GM10248 (cell line): ENCODE measurements at regions not wholly inside any gene's neighbourhood (a gene's known extent, or its start where the extent isn't known, plus 50 kb on each side); places are given as distances from the start of the nearest gene placed in this dataset.

Source experiments
- CTCF ChIA-PET: fragments of 300-600 bp; sonication (Branson Sonifier 250); formaldehyde crosslinking; extraction: SDS; loops from one replicate; lab custom pipeline; 2021; ENCODE audit warnings: antibody characterized with exemption; lab: Yijun Ruan, JAX
- POLR2A ChIA-PET: fragments of 350-650 bp; sonication (Branson Sonifier 250); formaldehyde crosslinking; extraction: SDS; loops from one replicate; lab custom pipeline; 2020; ENCODE audit warnings: antibody characterized with exemption; lab: Yijun Ruan, JAX
- DNase-seq: peaks from one replicate; pipeline ENCODE4 v3.0.0; 2012; ENCODE audit errors: extremely low spot score
- TF ChIP-seq, protein P1 (sequence below): IDR thresholded peaks from 2 replicates; pipeline ENCODE4 v1.5.1; 2012; ENCODE audit warnings: mild to moderate bottlenecking, low read depth; ENCODE audit errors: extremely low read depth, missing control alignments, control extremely low read depth

DNA sequence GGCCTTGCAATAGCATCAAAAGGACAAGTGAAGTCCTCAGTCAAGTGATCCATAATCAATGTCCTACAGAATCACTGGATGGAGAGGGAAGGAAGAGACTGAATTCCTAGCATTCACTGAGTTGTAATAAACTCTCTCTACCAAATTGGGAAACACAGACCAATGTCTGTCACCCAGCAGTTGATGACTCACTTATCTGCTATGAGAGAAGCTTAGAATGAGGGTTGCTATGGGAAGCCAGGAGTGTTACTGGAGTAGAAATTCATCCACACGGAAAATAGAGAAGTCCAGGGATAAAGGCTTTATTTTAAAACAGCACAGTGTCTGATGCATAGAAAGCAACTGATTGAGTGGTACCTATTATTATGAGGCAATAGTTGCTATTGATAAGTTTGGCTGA, 407.4 kb downstream of the BRINP1 start:
- DNase-seq: no peak
- POLR2A ChIA-PET: no interaction called here
- TF ChIP-seq, protein P1, sequence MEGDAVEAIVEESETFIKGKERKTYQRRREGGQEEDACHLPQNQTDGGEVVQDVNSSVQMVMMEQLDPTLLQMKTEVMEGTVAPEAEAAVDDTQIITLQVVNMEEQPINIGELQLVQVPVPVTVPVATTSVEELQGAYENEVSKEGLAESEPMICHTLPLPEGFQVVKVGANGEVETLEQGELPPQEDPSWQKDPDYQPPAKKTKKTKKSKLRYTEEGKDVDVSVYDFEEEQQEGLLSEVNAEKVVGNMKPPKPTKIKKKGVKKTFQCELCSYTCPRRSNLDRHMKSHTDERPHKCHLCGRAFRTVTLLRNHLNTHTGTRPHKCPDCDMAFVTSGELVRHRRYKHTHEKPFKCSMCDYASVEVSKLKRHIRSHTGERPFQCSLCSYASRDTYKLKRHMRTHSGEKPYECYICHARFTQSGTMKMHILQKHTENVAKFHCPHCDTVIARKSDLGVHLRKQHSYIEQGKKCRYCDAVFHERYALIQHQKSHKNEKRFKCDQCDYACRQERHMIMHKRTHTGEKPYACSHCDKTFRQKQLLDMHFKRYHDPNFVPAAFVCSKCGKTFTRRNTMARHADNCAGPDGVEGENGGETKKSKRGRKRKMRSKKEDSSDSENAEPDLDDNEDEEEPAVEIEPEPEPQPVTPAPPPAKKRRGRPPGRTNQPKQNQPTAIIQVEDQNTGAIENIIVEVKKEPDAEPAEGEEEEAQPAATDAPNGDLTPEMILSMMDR: no peak
- CTCF ChIA-PET: no interaction called here

DNA sequence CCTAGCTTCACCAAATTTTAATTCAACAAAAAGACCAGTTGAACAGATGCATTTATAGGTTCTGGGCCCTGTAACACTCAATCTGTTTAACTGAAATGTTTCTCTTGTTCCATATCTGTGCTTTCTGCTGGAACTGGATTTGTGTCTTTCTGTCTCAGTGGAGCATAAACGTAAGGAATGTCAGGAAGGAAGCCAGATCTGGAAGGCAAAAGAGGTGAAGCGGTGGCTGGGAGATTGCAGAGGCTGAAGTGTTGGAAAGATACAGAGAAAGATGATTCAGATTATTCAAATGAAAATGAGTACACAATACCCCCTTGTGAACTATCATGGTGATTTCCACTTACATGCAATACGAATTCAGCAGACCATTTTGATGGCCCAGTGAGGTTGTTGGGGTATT, 406.8 kb downstream of the BRINP1 start:
- TF ChIP-seq, protein P1: no peak
- ChIA-PET CTCF (no interaction called here), POLR2A (no interaction called here)
- DNase-seq: no peak

DNA sequence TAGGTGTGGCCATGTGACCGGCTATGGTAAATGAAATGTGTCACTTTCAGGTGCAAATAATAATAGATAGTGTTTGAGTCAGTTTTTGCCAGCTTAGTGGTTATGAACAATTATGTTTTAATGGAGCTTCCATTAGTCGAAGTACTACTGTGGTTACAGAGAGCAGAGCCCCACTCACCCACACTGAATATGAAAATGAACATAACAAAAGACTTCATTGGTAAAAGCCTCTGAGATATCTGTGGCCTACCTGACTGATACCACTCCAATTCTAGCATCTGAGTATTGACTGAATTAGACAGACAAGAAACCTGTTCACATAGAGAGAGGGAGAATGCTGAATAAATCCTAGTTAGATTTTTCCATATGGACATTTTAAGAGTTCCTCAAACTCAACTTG, 405.6 kb downstream of the BRINP1 start:
- DNase-seq: no peak
- TF ChIP-seq, protein P1: no peak

DNA sequence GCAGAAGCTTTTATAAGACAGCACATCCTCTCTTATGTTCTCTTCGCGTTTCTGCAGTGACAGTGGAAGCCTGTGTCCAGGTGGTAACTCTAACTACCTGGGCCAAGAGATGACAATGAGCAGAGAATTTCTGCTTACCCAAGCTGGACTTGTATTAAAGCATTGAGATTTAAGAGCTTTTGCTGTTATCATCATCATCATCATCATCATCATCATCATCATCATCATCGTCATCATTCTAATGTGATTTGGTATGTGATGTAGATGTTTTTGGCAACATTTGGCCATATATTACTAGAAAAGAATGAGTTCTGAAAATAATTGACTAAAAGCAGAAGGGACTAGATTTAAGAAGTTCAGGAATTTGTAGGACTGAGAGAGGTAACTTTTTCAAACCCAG, 401.3 kb downstream of the BRINP1 start:
- no peak for DNase-seq
- ChIA-PET POLR2A (no interaction called here), CTCF (no interaction called here)
- TF ChIP-seq, protein P1: no peak

More for the DNA sequence above, 405.6 kb downstream of the BRINP1 start:
- POLR2A ChIA-PET: no interaction called here
- CTCF ChIA-PET: no interaction called here

DNA sequence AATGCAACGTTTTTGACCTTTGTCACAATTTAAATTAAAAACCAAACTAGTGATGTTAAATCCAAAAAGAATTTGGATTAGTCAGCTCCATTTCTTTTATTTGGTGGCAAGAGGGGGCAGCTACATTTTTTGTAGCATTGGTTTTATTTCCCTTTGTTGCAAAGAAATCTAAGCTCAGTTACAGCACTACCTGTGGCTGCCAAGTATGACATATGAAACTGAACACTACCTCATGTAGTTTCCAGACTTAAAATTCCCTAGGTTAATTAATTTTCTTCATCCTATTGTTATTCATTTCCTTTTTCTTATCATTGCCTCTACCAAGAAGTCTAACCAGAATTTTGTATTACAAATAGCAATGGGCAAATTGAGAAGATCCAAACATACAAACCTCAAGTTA, 393.5 kb downstream of the BRINP1 start:
- TF ChIP-seq, protein P1: no peak
- ChIA-PET POLR2A (no interaction called here), CTCF (no interaction called here)
- DNase-seq: no peak

DNA sequence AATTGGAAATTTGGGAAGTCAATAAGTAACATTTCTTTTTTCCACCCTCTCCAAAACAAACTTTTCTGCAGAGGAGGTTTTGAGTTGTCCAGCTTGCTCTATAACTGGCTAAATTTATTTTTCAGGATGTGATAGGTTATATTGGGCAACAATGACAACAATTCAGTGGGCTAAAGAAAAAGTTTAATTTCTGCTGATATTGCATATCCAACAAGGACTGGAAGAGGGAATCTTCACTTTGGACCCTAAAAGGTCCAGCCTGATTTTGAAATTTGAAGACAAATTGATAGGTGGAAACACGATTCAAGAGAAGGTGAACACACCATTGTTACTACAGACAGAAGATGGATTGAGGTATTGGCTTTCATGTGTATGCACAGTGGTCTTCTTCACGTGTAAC, 393.1 kb downstream of the BRINP1 start:
- TF ChIP-seq, protein P1: no peak
- CTCF ChIA-PET: no interaction called here
- POLR2A ChIA-PET: no interaction called here
- DNase-seq: no peak

DNA sequence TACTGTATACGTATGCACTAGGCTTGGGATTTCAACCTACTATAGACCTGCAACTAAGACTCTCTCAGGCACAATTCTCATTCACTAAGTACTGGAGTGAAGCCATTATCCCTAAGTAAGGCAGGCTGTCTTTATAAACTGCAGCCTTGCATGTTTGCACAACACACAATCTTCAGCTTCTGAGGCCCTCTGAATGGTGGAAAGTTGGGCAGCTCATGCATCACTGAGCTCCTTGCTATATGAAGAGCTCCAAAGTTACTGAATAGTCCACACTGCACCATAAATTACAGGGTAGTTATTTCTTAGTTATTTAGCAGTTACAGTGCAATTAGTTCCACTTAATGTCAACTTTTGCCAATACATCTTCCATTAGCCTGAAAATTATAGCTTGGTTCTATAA, 384.6 kb downstream of the BRINP1 start:
- no peak for DNase-seq
- ChIA-PET CTCF (interaction anchor here (1.3 to 1.5 kb wide), 2 partner anchors 9 to 11 kb away, joined by 3 to 4 read pairs; no protein-coding TSS in a partner anchor), POLR2A (no interaction called here)
- TF ChIP-seq, protein P1: no peak
